ENCODE measurements at regions not wholly inside any gene's neighbourhood (a gene's known extent, or its start where the extent isn't known, plus 50 kb on each side); places are given as distances from the start of the nearest gene placed in this dataset.

GRCh38 chr3:162764051-162764807 lies 1267.6 kb downstream of the OTOL1 start (continued):
- TF ChIP-seq, protein P1, sequence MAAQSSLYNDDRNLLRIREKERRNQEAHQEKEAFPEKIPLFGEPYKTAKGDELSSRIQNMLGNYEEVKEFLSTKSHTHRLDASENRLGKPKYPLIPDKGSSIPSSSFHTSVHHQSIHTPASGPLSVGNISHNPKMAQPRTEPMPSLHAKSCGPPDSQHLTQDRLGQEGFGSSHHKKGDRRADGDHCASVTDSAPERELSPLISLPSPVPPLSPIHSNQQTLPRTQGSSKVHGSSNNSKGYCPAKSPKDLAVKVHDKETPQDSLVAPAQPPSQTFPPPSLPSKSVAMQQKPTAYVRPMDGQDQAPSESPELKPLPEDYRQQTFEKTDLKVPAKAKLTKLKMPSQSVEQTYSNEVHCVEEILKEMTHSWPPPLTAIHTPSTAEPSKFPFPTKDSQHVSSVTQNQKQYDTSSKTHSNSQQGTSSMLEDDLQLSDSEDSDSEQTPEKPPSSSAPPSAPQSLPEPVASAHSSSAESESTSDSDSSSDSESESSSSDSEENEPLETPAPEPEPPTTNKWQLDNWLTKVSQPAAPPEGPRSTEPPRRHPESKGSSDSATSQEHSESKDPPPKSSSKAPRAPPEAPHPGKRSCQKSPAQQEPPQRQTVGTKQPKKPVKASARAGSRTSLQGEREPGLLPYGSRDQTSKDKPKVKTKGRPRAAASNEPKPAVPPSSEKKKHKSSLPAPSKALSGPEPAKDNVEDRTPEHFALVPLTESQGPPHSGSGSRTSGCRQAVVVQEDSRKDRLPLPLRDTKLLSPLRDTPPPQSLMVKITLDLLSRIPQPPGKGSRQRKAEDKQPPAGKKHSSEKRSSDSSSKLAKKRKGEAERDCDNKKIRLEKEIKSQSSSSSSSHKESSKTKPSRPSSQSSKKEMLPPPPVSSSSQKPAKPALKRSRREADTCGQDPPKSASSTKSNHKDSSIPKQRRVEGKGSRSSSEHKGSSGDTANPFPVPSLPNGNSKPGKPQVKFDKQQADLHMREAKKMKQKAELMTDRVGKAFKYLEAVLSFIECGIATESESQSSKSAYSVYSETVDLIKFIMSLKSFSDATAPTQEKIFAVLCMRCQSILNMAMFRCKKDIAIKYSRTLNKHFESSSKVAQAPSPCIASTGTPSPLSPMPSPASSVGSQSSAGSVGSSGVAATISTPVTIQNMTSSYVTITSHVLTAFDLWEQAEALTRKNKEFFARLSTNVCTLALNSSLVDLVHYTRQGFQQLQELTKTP (IDR thresholded peaks at IDR 0.05; ENCODE audit: low read depth in 1 of 2, partially characterized antibody in 2 of 2): no peak
- no peak for TF ChIP-seq ZNF696 (CRISPR knock-in tag; conservative IDR thresholded peaks at IDR 0.05)

DNA sequence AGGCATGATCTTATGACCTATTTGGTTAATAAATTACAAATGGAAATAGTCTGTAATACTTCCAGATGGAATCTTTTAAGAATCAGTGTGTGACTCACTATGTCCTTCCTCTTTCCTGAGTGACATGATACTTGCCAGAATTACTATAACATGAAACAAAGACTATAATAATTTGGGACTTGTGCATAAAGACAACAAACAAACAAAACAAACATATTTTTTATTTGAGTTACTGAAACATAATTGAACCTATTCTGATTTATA lies 1268.1 kb downstream of the OTOL1 start:
- Histone ChIP-seq H3K4me3 (no peak overlapping the region), H4K20me1 (replicated peaks; ENCODE audit: control insufficient read depth, insufficient read depth, low read length) (no peaks in the 10 kb centered on the region), H3K9me3 (replicated peaks; ENCODE audit: control insufficient read depth, insufficient read depth, low read depth, low read length) (no peaks in the 10 kb centered on the region), H2AFZ (ENCODE audit: low read depth, low read length) (no peak overlapping the region), H3K4me2 (ENCODE audit: insufficient read depth, low read length) (no peak overlapping the region), H3K9ac (ENCODE audit: insufficient read depth in 1 of 2, low read depth in 2 of 2, low read length in 2 of 2) (no peak overlapping the region), H3K9me1 (ENCODE audit: control insufficient read depth, insufficient read depth, low read length) (no peaks in the 10 kb centered on the region), H3K27me3 (ENCODE audit: control insufficient read depth in 2 of 2, insufficient read depth in 2 of 2, low read length in 2 of 2) (no peaks in the 10 kb centered on the region), H3K36me3 (ENCODE audit: control insufficient read depth, insufficient read depth, low read length) (no peaks in the 10 kb centered on the region), H3K4me1 (replicated peaks in 1 of 2; ENCODE audit: control insufficient read depth in 2 of 2, insufficient read depth in 2 of 2, low read length in 2 of 2) (no peaks in the 10 kb centered on the region), H3K79me2 (ENCODE audit: control insufficient read depth, insufficient read depth, low read length) (no peaks in the 10 kb centered on the region), H3K27ac (ENCODE audit: extremely low read depth, low read depth, low read length) (no peak overlapping the region)
- intact Hi-C loops (cut with micrococcal nuclease): no loop called here
- FAIRE-seq (no peak), ATAC-seq (no peak), DNase-seq (ENCODE audit: extremely low read depth in 1 of 4, low spot score in 3 of 4) (no peak)
- in situ Hi-C loops (cut with MboI): no loop called here
- ChIA-PET CTCF (ENCODE audit: low intra/inter-chr PET ratio) (no interaction called here), POLR2A (no interaction called here)
- TF ChIP-seq STAT6 (CRISPR knock-in tag; IDR thresholded peaks at IDR 0.05) (no peak), NFATC3 (IDR thresholded peaks at IDR 0.05) (no peak), HNRNPL (IDR thresholded peaks at IDR 0.05; ENCODE audit: low read depth, low read length) (no peak)
- no TSS peak for BruUV-seq (replicated peaks)
